ENCODE measurements at regions not wholly inside any gene's neighbourhood (a gene's known extent, or its start where the extent isn't known, plus 50 kb on each side); places are given as distances from the start of the nearest gene placed in this dataset.

GRCh38 chr4:104625706-104626105 is 131.0 kb upstream of the CXXC4 start:
- Histone ChIP-seq H3K4me3 (no peak overlapping the region), H3K27me3 (ENCODE audit: control insufficient read depth in 3 of 3, insufficient read depth in 3 of 3, low read length in 2 of 3) (no peaks in the 10 kb centered on the region), H3K27ac (ENCODE audit: low read depth in 1 of 2, low read length in 1 of 2) (no peak overlapping the region), H3K9me3 (ENCODE audit: control insufficient read depth in 4 of 4, insufficient read depth in 3 of 4, low read length in 3 of 4) (no peaks in the 10 kb centered on the region), H3K36me3 (ENCODE audit: control insufficient read depth in 4 of 4, insufficient read depth in 4 of 4, low read length in 4 of 4) (no peaks in the 10 kb centered on the region), H3K9ac (ENCODE audit: insufficient read depth in 1 of 2, low read length in 2 of 2) (no peak overlapping the region), H3K4me1 (ENCODE audit: control insufficient read depth in 5 of 5, insufficient read depth in 5 of 5, low read length in 5 of 5) (peaks cover 0 to 12% (median 0%) of the 10 kb centered on the region in 5 donors)
- TF ChIP-seq, protein P1, sequence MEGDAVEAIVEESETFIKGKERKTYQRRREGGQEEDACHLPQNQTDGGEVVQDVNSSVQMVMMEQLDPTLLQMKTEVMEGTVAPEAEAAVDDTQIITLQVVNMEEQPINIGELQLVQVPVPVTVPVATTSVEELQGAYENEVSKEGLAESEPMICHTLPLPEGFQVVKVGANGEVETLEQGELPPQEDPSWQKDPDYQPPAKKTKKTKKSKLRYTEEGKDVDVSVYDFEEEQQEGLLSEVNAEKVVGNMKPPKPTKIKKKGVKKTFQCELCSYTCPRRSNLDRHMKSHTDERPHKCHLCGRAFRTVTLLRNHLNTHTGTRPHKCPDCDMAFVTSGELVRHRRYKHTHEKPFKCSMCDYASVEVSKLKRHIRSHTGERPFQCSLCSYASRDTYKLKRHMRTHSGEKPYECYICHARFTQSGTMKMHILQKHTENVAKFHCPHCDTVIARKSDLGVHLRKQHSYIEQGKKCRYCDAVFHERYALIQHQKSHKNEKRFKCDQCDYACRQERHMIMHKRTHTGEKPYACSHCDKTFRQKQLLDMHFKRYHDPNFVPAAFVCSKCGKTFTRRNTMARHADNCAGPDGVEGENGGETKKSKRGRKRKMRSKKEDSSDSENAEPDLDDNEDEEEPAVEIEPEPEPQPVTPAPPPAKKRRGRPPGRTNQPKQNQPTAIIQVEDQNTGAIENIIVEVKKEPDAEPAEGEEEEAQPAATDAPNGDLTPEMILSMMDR (IDR thresholded peaks at IDR 0.05; ENCODE audit: control extremely low read depth, extremely low read depth) = no peak
- WGBS, 2 donors = 93 to 97% methylated on average over 1 of the region's 1 CpG
- ATAC-seq (ENCODE audit: insufficient read depth, low FRiP score) (no peak), DNase-seq (no peak)

GRCh38 chr4:104629601-104630000 is 134.9 kb upstream of the CXXC4 start:
- H3K36me3 ChIP-seq (ENCODE audit: control insufficient read depth in 4 of 4, insufficient read depth in 4 of 4, low read length in 4 of 4) = no peaks in the 10 kb centered on the region
- H3K9me3 ChIP-seq (ENCODE audit: control insufficient read depth in 4 of 4, insufficient read depth in 3 of 4, low read length in 3 of 4) = no peaks in the 10 kb centered on the region
- TF ChIP-seq, protein P1 (IDR thresholded peaks at IDR 0.05; ENCODE audit: control extremely low read depth, extremely low read depth) = no peak
- no peak for DNase-seq
- H3K4me1 ChIP-seq (ENCODE audit: control insufficient read depth in 5 of 5, insufficient read depth in 5 of 5, low read length in 5 of 5) = peaks cover 0 to 21% (median 0%) of the 10 kb centered on the region in 5 donors
- no peak for ATAC-seq (ENCODE audit: insufficient read depth, low FRiP score)
- no peak overlapping the region for H3K27ac ChIP-seq (ENCODE audit: low read depth in 1 of 2, low read length in 1 of 2)
- no peak overlapping the region for H3K4me3 ChIP-seq
- no peak overlapping the region for H3K9ac ChIP-seq (ENCODE audit: insufficient read depth in 1 of 2, low read length in 2 of 2)
- H3K27me3 ChIP-seq (ENCODE audit: control insufficient read depth in 3 of 3, insufficient read depth in 3 of 3, low read length in 2 of 3) = no peaks in the 10 kb centered on the region
- 82 to 93% methylated on average over 1 of the region's 1 CpG for WGBS, 2 donors

DNA sequence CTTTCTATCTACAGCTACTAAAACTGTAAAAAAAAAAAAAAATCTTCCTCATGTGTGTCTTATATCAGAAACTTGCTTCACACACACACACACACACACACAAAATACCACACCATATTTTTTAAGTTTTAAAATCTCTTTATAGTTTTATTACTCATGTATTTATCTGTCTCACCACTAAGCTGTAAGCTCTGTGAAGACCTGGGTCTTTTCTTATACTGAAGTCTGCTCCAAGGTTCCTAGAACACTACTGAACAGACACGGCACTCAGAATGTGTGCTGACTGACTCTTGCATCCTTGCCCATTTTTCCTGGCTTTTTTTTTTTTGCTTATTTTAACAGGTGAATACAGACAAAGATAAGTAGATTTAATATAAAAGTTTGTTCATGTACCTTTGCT is 135.6 kb upstream of the CXXC4 start:
- DNase-seq (peak in 1 of 3 donors; percentile 20), ATAC-seq (ENCODE audit: insufficient read depth, low FRiP score) (no peak)
- WGBS, 2 donors = 73 to 83% methylated on average over 1 of the region's 1 CpG
- Histone ChIP-seq H3K36me3 (ENCODE audit: control insufficient read depth in 4 of 4, insufficient read depth in 4 of 4, low read length in 4 of 4) (no peaks in the 10 kb centered on the region), H3K9me3 (ENCODE audit: control insufficient read depth in 4 of 4, insufficient read depth in 3 of 4, low read length in 3 of 4) (no peaks in the 10 kb centered on the region), H3K4me1 (ENCODE audit: control insufficient read depth in 5 of 5, insufficient read depth in 5 of 5, low read length in 5 of 5) (peaks cover 0 to 21% (median 0%) of the 10 kb centered on the region in 5 donors), H3K27me3 (ENCODE audit: control insufficient read depth in 3 of 3, insufficient read depth in 3 of 3, low read length in 2 of 3) (no peaks in the 10 kb centered on the region), H3K27ac (ENCODE audit: low read depth in 1 of 2, low read length in 1 of 2) (no peak overlapping the region), H3K4me3 (no peak overlapping the region), H3K9ac (ENCODE audit: insufficient read depth in 1 of 2, low read length in 2 of 2) (no peak overlapping the region)
- TF ChIP-seq, protein P1 (IDR thresholded peaks at IDR 0.05; ENCODE audit: control extremely low read depth, extremely low read depth) = no peak

DNA sequence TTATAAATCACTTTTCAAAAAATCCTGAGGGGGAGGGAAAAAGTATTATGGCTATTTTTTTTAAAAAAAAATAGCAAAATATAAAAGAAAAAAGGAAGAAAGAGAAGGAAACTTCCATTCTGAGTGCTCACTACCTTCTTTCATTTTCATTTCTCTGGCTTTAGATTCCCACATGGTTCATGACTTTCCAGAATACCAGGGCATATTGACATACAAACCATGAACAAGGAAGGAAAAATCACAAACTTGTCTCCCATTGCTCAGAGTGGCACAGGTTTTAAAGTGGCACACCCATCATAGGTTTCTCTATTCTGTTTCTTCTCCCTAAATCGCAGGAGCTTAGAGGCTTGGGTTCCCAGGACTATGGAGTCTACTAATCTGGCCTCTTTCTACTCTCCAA is 136.3 kb upstream of the CXXC4 start:
- H3K27ac ChIP-seq (ENCODE audit: low read depth in 1 of 2, low read length in 1 of 2) = no peak overlapping the region
- H3K9me3 ChIP-seq (ENCODE audit: control insufficient read depth in 4 of 4, insufficient read depth in 3 of 4, low read length in 3 of 4) = no peaks in the 10 kb centered on the region
- no peak for ATAC-seq (ENCODE audit: insufficient read depth, low FRiP score)
- H3K27me3 ChIP-seq (ENCODE audit: control insufficient read depth in 3 of 3, insufficient read depth in 3 of 3, low read length in 2 of 3) = no peaks in the 10 kb centered on the region
- no peak overlapping the region for H3K9ac ChIP-seq (ENCODE audit: insufficient read depth in 1 of 2, low read length in 2 of 2)
- DNase-seq = peak in 1 of 3 donors; percentile 15
- no peak overlapping the region for H3K4me3 ChIP-seq
- WGBS, 2 donors = 92 to 93% methylated on average over 1 of the region's 1 CpG
- no peaks in the 10 kb centered on the region for H3K36me3 ChIP-seq (ENCODE audit: control insufficient read depth in 4 of 4, insufficient read depth in 4 of 4, low read length in 4 of 4)
- peaks cover 0 to 21% (median 0%) of the 10 kb centered on the region in 5 donors for H3K4me1 ChIP-seq (ENCODE audit: control insufficient read depth in 5 of 5, insufficient read depth in 5 of 5, low read length in 5 of 5)
- TF ChIP-seq, protein P1 (IDR thresholded peaks at IDR 0.05; ENCODE audit: control extremely low read depth, extremely low read depth) = no peak

Measured in lung (tissue), 11 donors.